GM23338 (cell line): ENCODE measurements at regions not wholly inside any gene's neighbourhood (a gene's known extent, or its start where the extent isn't known, plus 50 kb on each side); places are given as distances from the start of the nearest gene placed in this dataset.

Source experiments
- CREB1 ChIP-seq: fragments of 250-450 bp; sonication (Bioruptor Pico); IDR thresholded peaks from 2 replicates; pipeline ENCODE4 v1.5.0; 2020; ENCODE audit warnings: low read depth, mild to moderate bottlenecking, moderate library complexity
- EZH2 ChIP-seq: fragments of 200-600 bp; sonication (generic); IDR thresholded peaks from one replicate; pipeline ENCODE4 v1.8.0; 2017; ENCODE audit warnings: antibody characterized with exemption, mild to moderate bottlenecking, low read depth; ENCODE audit not compliant: unreplicated experiment
- JUNB ChIP-seq: IDR thresholded peaks from one replicate; pipeline ENCODE4 v1.6.1; 2016; ENCODE audit warnings: antibody characterized with exemption; ENCODE audit not compliant: unreplicated experiment
- NANOG ChIP-seq: IDR thresholded peaks from 2 replicates; pipeline ENCODE4 v1.6.1; 2016; ENCODE audit warnings: antibody characterized with exemption, borderline replicate concordance
- POLR2AphosphoS5 ChIP-seq: IDR thresholded peaks from 2 replicates; pipeline ENCODE4 v1.6.1; 2016; ENCODE audit warnings: antibody characterized with exemption, low read depth
- STAT1 ChIP-seq: IDR thresholded peaks from one replicate; pipeline ENCODE4 v1.6.1; 2016; ENCODE audit warnings: antibody characterized with exemption; ENCODE audit not compliant: unreplicated experiment
- TF ChIP-seq, protein P1 (sequence below), 2 experiments: fragments of 200-600 bp in 1 of 2; sonication (generic) in 1 of 2; conservative IDR thresholded peaks; 2 replicates each; pipeline versions ENCODE4 v1.5.1 to v1.6.1; 2016 to 2017; ENCODE audit warnings: antibody characterized with exemption in 2 of 2, low read depth in 2 of 2, mild to moderate bottlenecking in 2 of 2, moderate library complexity in 1 of 2
- TF ChIP-seq, protein P2 (sequence below): IDR thresholded peaks from 2 replicates; pipeline ENCODE4 v1.6.1; 2016; ENCODE audit warnings: antibody characterized with exemption

DNA sequence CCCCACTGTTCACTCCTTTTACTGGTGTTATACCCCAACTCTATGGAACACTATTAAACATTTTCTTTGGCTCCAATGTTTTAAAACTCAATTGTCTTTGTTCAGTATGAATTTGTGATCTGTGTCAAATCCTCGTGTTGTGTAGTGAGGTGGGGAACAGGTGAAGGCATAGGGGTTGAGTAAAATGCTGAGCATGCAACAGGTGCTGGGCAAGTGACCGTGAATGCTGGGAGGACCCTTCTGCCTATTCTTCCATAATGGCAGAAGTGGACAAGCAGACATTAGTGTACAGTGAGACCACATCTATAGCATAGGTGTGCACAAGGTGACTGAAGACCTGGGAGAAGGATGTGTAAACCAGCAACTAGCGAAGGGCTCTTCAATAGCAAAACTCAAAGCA, 1188.0 kb downstream of the UQCRFS1 start:
- TF ChIP-seq JUNB (no peak), POLR2AphosphoS5 (no peak), CREB1 (CRISPR knock-in tag) (no peak), EZH2 (no peak), NANOG (no peak), STAT1 (no peak)
- TF ChIP-seq, protein P1, sequence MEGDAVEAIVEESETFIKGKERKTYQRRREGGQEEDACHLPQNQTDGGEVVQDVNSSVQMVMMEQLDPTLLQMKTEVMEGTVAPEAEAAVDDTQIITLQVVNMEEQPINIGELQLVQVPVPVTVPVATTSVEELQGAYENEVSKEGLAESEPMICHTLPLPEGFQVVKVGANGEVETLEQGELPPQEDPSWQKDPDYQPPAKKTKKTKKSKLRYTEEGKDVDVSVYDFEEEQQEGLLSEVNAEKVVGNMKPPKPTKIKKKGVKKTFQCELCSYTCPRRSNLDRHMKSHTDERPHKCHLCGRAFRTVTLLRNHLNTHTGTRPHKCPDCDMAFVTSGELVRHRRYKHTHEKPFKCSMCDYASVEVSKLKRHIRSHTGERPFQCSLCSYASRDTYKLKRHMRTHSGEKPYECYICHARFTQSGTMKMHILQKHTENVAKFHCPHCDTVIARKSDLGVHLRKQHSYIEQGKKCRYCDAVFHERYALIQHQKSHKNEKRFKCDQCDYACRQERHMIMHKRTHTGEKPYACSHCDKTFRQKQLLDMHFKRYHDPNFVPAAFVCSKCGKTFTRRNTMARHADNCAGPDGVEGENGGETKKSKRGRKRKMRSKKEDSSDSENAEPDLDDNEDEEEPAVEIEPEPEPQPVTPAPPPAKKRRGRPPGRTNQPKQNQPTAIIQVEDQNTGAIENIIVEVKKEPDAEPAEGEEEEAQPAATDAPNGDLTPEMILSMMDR (conservative IDR thresholded peaks at IDR 0.05; ENCODE audit: low read depth in 2 of 2): no peak
- TF ChIP-seq, protein P2, sequence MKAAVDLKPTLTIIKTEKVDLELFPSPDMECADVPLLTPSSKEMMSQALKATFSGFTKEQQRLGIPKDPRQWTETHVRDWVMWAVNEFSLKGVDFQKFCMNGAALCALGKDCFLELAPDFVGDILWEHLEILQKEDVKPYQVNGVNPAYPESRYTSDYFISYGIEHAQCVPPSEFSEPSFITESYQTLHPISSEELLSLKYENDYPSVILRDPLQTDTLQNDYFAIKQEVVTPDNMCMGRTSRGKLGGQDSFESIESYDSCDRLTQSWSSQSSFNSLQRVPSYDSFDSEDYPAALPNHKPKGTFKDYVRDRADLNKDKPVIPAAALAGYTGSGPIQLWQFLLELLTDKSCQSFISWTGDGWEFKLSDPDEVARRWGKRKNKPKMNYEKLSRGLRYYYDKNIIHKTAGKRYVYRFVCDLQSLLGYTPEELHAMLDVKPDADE: no peak
